ENCODE measurements at regions not wholly inside any gene's neighbourhood (a gene's known extent, or its start where the extent isn't known, plus 50 kb on each side); places are given as distances from the start of the nearest gene placed in this dataset.

GRCh38 chr16:65445313-65446260, 323.7 kb upstream of the CDH11 start (continued):
- no peak for TF ChIP-seq CTCF (IDR thresholded peaks at IDR 0.05; ENCODE audit: control extremely low read depth in 1 of 3, insufficient read depth in 1 of 3, low read depth in 1 of 3, low read length in 3 of 3)
- no peak for TF ChIP-seq NANOG (IDR thresholded peaks at IDR 0.05; ENCODE audit: insufficient read depth, low read depth, low read length, poor library complexity, severe bottlenecking)
- no peak for TF ChIP-seq TBP (IDR thresholded peaks at IDR 0.05; ENCODE audit: low read depth, low read length)
- TF ChIP-seq TEAD4 (IDR thresholded peaks at IDR 0.05; ENCODE audit: low read depth, low read length), result no peak
- no peak for TF ChIP-seq KDM1A (IDR thresholded peaks at IDR 0.05; ENCODE audit: borderline replicate concordance, low read length)
- no peak for TF ChIP-seq EP300 (IDR thresholded peaks at IDR 0.05; ENCODE audit: borderline replicate concordance in 1 of 2, low read depth in 2 of 2, low read length in 2 of 2)
- TF ChIP-seq TAF1 (IDR thresholded peaks at IDR 0.05; ENCODE audit: low read depth, low read length), result no peak
- TF ChIP-seq EGR1 (IDR thresholded peaks at IDR 0.05; ENCODE audit: borderline replicate concordance, low read depth, low read length), result no peak
- TF ChIP-seq POLR2AphosphoS5 (IDR thresholded peaks at IDR 0.05; ENCODE audit: low read depth, low read length), result no peak

Data from H1 (cell line).